HUES6 (cell line): ENCODE measurements at regions not wholly inside any gene's neighbourhood (a gene's known extent, or its start where the extent isn't known, plus 50 kb on each side); places are given as distances from the start of the nearest gene placed in this dataset.

Source experiments
- H3K27ac ChIP-seq: 2 replicates; pipeline ENCODE4 v1.7.0; 2013; ENCODE audit warnings: low read depth, mild to moderate bottlenecking, low read length, inconsistent platforms
- H3K27me3 ChIP-seq: 2 replicates; pipeline ENCODE4 v1.6.1; 2013; ENCODE audit warnings: low read length; ENCODE audit not compliant: control insufficient read depth, insufficient read depth
- H3K36me3 ChIP-seq: 2 replicates; pipeline ENCODE4 v1.6.1; 2013; ENCODE audit warnings: low read length; ENCODE audit not compliant: control insufficient read depth, insufficient read depth
- H3K4me1 ChIP-seq: 2 replicates; pipeline ENCODE4 v1.6.1; 2013; ENCODE audit warnings: low read length; ENCODE audit not compliant: control insufficient read depth, insufficient read depth
- H3K4me3 ChIP-seq: 2 replicates; pipeline ENCODE4 v1.5.1; 2013; ENCODE audit warnings: low read depth, low read length
- H3K9ac ChIP-seq: one replicate; pipeline ENCODE4 v1.6.1; 2013; ENCODE audit warnings: mild to moderate bottlenecking, low read length
- H3K9me3 ChIP-seq: 2 replicates; pipeline ENCODE4 v1.6.1; 2013; ENCODE audit warnings: low read depth, low read length; ENCODE audit not compliant: control insufficient read depth, insufficient read depth

- Histone ChIP-seq H3K4me3 (no peak overlapping the region), H3K36me3 (no peaks in the 10 kb centered on the region), H3K27me3 (no peaks in the 10 kb centered on the region), H3K9me3 (no peaks in the 10 kb centered on the region), H3K9ac (no peak overlapping the region), H3K4me1 (peaks cover 20% of the 10 kb centered on the region), H3K27ac (no peak overlapping the region)
These were observed 162.8 kb downstream of the ENC1 start for GRCh38 chr5:74477761-74478160.

GRCh38 chr5:74476819-74477453 lies 163.6 kb downstream of the ENC1 start:
- no peaks in the 10 kb centered on the region for H3K27me3 ChIP-seq
- H3K9me3 ChIP-seq: no peaks in the 10 kb centered on the region
- H3K27ac ChIP-seq: no peak overlapping the region
- peaks cover 14% of the 10 kb centered on the region for H3K4me1 ChIP-seq
- no peak overlapping the region for H3K9ac ChIP-seq
- H3K4me3 ChIP-seq: no peak overlapping the region
- no peaks in the 10 kb centered on the region for H3K36me3 ChIP-seq

GRCh38 chr5:74476046-74476818 lies 164.3 kb downstream of the ENC1 start:
- no peaks in the 10 kb centered on the region for H3K27me3 ChIP-seq
- no peak overlapping the region for H3K27ac ChIP-seq
- H3K4me3 ChIP-seq: no peak overlapping the region
- no peaks in the 10 kb centered on the region for H3K36me3 ChIP-seq
- H3K9me3 ChIP-seq: no peaks in the 10 kb centered on the region
- no peak overlapping the region for H3K9ac ChIP-seq
- peaks cover 12% of the 10 kb centered on the region for H3K4me1 ChIP-seq

DNA sequence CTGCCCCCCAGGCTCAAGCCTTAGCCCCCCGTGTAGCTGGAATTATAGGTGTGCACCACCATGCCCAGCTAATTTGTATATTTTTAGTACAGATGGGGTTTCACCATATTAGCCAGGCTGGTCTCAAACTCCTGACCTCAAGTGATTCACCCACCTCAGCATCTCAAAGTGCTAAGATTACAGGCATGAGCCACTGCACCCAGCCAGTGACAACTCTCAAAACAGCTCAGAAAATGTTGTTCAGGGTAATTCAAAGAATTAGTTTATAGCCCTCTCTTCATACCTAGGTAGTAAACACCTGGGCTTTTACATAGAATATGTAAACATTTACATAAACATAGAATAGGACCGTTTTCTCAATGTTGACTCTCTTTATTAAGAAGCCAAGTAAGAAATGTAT lies 168.7 kb downstream of the ENC1 start:
- Histone ChIP-seq H3K9ac (no peak overlapping the region), H3K27ac (no peak overlapping the region), H3K4me1 (peaks cover 15% of the 10 kb centered on the region), H3K4me3 (no peak overlapping the region), H3K36me3 (no peaks in the 10 kb centered on the region), H3K9me3 (no peaks in the 10 kb centered on the region), H3K27me3 (no peaks in the 10 kb centered on the region)

DNA sequence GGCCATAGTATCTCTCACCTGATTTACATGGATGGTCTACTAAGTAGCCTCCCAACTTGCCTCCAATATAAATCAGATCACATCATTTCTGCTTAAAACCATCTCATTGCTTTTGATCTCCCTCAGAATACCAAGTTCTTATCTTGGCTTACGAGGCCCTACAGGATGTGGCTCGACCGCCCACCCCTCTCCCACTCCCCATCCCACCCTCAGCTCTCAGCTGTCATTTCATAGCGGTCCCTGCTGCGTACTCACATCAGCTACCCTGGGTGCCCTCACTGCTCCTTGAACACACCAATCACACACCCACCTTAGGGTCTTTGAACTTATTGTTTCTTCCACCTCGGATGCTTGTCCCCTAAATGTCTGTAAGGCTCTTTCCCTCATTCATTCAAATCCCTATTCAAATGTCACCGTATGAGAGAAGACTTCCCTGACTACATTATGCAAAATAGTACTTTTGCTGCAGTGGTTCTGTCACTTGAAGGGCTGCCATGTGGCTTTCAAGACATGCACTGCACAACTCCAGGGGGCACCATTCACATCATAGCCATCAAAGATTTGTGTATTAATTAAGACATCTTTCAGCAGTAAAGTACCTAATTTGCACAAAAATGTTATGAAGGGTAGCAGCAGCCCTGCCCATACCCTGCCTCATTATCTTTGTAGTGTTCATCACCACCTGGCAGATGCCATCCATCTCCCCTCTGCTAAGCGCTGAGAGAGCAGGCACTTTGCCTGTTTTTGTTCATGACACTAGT lies 171.1 kb downstream of the ENC1 start:
- H3K9ac ChIP-seq: no peak overlapping the region
- no peaks in the 10 kb centered on the region for H3K9me3 ChIP-seq
- H3K27ac ChIP-seq: no peak overlapping the region
- H3K4me1 ChIP-seq: 0 out of 2 replicates have a peak, but pooled peaks cover 5% of the 10 kb centered on the region
- no peaks in the 10 kb centered on the region for H3K36me3 ChIP-seq
- H3K27me3 ChIP-seq: no peaks in the 10 kb centered on the region
- no peak overlapping the region for H3K4me3 ChIP-seq

DNA sequence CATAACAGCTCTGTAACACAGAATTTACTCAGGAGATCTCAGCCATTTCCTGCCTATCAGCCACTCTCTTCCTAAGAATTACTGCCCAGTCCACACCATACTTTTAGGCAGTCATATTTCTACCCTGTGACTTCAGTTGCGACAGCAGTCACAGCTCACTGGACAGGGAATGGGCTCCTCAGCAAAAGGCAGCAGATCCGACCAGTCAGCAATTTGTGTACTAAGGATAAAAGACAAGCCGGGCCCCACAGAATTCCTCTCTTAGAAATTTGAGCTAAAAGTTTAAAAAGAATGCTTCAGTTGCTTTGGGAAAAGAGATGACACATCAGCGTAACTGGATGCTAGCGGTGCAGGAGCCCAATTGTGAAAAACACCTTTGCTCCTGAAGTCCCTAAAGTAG lies 172.1 kb downstream of the ENC1 start:
- Histone ChIP-seq H3K9ac (no peak overlapping the region), H3K36me3 (no peaks in the 10 kb centered on the region), H3K27ac (no peak overlapping the region), H3K27me3 (no peaks in the 10 kb centered on the region), H3K4me3 (no peak overlapping the region), H3K9me3 (no peaks in the 10 kb centered on the region), H3K4me1 (0 out of 2 replicates have a peak, but pooled peaks cover 5% of the 10 kb centered on the region)

GRCh38 chr5:74465724-74466123 lies 174.8 kb downstream of the ENC1 start:
- 0 out of 2 replicates have a peak, but pooled peaks cover 5% of the 10 kb centered on the region for H3K4me1 ChIP-seq
- no peaks in the 10 kb centered on the region for H3K36me3 ChIP-seq
- H3K9me3 ChIP-seq: no peaks in the 10 kb centered on the region
- H3K4me3 ChIP-seq: no peak overlapping the region
- no peak overlapping the region for H3K27ac ChIP-seq
- no peak overlapping the region for H3K9ac ChIP-seq
- no peaks in the 10 kb centered on the region for H3K27me3 ChIP-seq

DNA sequence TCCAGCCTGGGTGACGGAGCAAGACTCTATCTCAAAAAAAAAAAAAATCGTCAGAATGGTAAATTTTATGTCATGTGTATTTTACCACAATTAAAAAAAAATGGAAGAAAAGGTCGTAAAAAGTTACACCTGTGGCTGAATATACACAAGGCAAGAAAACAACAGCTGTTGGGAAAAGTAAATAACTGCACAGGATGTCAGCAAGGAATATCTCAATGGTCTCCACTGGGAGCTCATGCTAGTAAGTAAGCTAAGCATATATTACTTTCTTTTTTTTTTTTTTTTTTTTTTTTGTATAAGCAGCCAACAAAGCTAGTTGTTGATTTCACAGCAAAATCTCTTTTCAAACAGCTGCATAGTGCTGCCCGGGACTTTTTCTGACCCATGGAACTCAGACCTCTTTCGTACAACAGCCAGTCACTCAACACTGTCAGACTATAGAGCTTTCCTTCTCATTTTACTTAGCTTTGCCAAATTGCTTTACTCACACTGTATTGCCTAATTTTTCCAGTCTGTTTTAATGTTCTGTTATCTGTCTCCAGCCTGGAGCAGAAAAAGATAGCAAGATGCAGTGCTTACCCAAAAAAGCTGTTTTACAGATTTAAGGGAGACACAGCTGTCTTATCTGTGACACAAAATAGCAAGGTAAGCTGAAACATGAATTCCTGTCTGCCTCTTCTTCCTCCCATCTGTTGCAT lies 175.9 kb downstream of the ENC1 start:
- H3K4me3 ChIP-seq: no peak overlapping the region
- H3K9me3 ChIP-seq: no peaks in the 10 kb centered on the region
- no peaks in the 10 kb centered on the region for H3K36me3 ChIP-seq
- H3K27me3 ChIP-seq: no peaks in the 10 kb centered on the region
- H3K4me1 ChIP-seq: 0 out of 2 replicates have a peak, but pooled peaks cover 5% of the 10 kb centered on the region
- no peak overlapping the region for H3K27ac ChIP-seq
- H3K9ac ChIP-seq: no peak overlapping the region

- no peaks in the 10 kb centered on the region for H3K4me1 ChIP-seq
- no peak overlapping the region for H3K9ac ChIP-seq
- no peak overlapping the region for H3K4me3 ChIP-seq
- H3K27me3 ChIP-seq: no peaks in the 10 kb centered on the region
- H3K27ac ChIP-seq: no peak overlapping the region
- no peaks in the 10 kb centered on the region for H3K36me3 ChIP-seq
- H3K9me3 ChIP-seq: no peaks in the 10 kb centered on the region
These were observed 178.2 kb downstream of the ENC1 start for GRCh38 chr5:74462356-74462755.

DNA sequence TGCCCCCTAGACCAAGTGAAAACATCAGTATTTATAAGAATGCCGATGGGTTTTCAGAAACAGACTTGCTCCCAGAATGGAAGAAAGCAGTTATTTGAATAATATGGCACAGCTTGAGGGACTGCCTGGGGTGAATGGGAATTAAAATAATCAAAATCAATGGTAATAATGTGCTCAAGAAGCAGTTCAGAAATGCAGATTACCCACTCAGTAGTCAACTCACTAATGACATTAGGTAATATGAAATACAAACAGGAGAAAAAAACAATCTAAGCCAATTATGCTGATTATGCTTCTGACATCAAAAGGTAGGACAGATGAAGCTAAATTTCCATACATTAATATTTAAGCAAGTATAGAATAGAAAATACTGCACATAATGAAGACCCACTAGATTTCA lies 179.3 kb downstream of the ENC1 start:
- H3K27me3 ChIP-seq: no peaks in the 10 kb centered on the region
- H3K27ac ChIP-seq: no peak overlapping the region
- H3K4me1 ChIP-seq: no peaks in the 10 kb centered on the region
- no peak overlapping the region for H3K4me3 ChIP-seq
- no peaks in the 10 kb centered on the region for H3K9me3 ChIP-seq
- no peaks in the 10 kb centered on the region for H3K36me3 ChIP-seq
- H3K9ac ChIP-seq: no peak overlapping the region
